NCI-H1694 (cell line): ENCODE measurements at regions not wholly inside any gene's neighbourhood (a gene's known extent, or its start where the extent isn't known, plus 50 kb on each side); places are given as distances from the start of the nearest gene placed in this dataset.
"Not testable (repeated sequence)": the region's sequence is repeated elsewhere in the genome, so short reads cannot be mapped to it uniquely, and the experiment has no call there.

Source experiments
- DNase-seq: peaks from one replicate; lab custom pipeline; 2025; lab: John Stamatoyannopoulos, UW

DNA sequence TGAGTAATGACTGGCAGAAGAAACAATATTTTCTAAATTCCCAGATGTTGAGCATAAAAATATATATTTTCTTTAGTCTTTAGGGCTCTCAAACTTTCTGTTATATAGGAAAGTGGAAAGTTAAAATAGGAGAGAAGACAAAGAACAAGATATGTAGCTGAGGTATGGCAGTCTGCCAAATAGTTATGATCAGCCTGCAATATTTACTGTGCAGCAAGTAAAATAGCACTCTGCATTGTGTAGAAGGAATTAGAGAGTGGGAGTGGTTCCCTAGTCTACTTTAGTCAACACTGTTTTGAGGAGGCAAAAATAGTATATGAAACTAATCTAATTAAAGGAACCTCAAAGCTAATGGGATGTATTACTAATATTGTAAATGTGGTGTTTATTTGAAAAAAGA, 978.1 kb upstream of the ALCAM start:
- DNase-seq = no peak

DNA sequence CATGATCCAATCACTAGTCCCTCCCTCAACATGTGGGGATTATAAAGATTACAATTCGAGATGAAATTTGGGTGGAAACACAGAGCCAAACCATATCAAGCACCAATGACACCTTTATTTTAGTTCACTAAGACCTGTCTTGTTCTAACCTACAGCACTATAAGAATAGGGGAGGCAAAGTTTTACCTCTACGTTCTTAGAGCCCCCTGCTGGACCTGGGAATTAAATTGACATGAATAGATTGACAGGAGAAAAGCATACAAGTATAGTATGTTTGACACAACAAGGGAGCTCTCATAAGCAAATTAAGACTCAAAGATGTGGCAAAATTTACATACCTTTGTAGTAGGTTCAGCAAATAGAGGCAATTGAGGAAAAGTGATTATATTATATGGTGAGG, 974.4 kb upstream of the ALCAM start:
- no peak for DNase-seq

DNA sequence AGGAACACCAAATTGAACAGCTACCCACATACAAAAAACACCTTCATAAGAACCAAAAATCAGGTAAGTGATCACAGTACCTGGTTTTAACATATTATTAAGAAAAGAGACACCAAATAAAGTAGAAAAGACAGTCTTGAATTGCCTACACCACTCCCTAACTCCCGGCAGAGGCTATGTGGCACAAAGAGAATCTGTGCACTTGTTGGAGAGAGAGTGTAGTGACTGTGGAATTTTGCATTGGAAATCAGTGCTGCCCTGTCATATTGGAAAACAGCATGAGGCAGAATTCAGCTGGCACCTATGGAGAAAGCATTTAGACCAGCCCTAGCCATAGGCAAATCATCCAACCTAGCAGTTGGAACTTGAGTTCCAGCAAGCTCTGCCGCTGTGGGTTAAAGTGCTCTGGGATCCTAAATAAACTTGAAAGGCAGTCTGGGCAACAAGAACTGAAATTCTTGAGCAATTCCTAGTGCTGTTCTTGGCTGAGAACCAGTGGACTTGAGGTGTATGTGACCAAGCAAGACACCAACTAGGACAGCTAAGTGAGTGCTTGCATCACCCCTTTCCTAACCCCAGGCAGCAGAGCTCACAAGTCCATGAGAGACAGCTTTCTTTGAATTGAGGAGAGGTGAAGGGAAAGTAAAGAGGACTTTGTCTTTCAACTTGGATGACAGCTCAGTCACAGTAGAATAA, 969.6 kb upstream of the ALCAM start:
- DNase-seq = no peak

DNA sequence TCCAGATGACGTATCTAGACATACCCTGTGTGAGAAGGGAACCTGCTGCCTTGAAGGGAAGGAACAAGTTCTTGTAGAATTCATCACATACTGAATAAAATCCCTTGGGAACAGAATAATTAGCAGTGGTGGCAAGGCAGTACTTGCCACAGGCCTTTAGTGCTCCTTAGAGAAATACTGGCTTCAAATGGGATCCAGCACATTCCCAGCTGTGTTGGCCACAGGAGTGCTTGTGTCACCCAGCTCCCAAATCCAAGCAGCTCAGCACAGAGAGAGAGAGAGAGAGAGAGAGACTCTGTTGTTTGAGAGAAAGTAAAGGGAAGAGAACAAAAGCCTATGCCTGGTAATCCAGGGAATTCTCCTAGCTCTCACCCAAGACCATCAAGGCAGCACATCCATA, 969.0 kb upstream of the ALCAM start:
- no peak for DNase-seq

DNA sequence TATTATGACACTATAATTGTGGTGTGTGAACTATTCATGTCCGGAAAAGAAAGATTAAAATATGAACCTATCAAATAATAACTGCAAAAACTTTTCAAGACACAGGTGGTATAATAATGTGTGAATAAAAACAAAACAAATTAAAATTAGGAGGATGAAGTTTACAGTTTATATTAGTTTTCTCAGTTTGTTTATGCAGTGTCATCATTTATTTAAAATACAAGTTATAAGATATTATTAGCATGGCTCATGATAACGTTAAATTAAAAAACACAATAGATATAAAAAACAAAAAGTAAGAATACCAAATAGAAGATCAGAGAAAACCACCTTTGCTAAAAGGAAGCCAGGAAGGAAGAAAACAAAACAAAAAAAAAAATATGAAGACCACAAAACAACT, 963.8 kb upstream of the ALCAM start:
- DNase-seq = no peak

DNA sequence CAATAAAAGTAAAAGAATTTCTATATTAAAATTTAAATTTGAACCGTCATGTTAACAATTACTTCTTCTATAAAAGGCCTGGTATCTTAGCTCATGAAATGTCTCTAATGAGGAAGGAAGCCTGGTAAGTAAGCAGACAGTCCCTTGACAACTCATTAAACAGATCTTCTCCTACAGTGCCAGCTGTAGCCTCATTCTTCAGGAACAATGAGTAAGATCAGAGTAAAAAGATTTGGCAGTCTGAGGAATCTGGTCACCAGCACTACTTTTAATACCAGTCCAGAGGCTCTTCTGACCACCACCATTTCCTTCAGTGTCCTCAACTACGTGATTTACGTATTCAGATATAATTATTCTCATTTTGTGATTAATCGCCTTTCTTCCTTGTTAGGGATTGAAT, 955.0 kb upstream of the ALCAM start:
- DNase-seq = no peak

DNA sequence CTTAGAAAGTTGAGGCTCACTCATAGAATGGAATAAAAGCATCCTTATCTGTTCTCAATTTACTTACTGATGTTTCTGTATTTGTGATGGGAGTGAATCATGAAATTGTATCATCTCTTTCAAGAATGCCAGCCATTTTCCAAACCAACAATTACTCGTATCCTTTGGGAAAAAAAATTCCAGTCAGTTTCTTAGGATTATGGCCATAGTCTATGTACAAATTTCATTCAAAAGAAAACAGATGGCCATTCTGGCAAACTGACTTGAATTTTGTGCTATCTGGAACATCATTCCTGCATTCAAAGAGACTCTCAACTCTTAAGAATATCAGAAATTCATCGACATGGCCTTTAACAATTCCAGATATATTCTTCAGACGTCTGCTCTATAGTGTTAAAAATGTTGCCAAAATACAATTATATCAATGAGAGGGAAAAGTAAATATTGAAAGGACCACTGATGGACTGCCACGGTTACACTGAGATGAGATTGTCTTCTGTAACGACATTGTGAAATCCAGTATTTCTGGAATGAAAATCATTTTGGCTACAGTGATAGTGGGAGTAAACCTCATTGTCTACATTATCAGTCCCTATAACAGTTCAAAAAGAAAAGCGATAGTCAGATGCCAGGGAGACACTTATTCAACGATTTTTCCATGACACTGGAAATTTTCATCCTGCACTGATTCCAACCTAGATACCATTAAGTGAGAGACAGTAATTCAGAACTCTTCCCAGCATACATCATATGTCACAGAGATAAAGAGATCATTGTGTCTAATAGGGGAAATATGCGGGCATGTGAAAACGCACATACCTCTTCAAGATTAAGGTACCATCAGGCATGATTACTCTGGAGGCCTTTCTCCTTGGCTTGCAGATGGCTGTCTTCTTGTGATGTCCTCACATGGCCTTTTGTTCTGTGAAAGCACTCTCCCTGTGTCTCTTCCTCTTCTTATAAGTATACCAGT, 953.8 kb upstream of the ALCAM start:
- no peak for DNase-seq

DNA sequence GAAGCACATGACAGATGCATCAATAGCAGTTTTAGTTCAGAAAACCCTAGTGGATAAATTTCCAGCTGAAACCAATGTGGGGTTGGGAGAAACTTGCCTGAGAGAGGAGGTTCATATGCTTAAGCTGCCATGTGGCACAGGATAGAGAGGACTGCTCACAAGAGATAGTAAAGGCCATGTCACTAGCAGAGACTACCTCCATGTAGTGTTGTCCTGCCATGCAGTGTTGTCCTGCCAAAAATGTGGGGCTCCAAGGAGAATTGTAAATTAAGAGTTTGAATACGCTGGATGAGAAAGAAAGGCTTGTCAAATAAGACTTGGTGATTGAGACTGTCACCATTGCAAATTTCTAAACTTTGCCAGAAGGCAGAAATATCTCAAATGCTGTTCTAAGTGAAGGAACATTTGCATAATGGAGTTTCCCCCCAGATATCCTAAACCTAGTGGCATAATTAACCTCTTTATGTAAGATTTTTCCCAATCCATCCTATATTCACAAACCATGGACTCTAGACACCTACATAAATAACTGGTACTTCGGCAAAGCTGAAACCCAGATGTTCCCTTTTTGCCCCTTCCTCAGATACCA, 938.3 kb upstream of the ALCAM start:
- no peak for DNase-seq

DNA sequence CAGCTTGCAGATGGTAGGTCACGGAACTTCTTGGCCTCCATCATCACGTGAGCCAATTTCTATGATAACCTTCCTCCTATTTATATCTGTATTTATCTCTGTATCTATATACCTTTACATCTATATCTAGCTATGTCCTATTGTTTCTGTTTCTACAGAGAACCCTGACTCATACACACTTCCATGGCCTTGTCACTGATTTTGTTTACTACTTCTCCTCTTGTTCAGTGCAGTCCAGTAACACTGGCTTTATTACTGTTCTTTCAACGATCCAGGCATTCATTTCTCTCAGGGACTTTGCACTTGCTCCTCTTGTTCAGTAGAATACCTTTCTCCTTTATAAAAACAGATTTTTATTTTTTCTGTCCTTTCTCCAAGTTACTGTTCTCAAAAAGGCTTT, 937.0 kb upstream of the ALCAM start:
- no peak for DNase-seq

DNA sequence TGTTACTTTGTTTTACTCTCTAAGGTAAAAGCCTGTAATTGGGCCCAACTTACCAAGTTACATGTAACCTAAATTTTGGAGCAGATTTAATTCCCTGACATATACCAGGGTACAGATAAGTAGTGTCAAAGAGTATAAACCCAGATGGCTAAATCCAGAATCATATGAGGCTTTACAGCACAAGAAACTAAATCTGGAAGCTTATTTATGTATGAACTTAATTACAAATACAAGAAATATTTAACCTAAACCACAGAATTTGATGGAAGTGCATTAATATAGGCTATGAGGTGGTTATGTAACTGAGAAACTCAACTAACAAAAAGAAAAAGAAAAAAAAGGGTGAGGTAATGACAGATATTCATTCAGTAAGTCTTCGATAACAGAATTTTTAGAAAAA, 930.2 kb upstream of the ALCAM start:
- no peak for DNase-seq

DNA sequence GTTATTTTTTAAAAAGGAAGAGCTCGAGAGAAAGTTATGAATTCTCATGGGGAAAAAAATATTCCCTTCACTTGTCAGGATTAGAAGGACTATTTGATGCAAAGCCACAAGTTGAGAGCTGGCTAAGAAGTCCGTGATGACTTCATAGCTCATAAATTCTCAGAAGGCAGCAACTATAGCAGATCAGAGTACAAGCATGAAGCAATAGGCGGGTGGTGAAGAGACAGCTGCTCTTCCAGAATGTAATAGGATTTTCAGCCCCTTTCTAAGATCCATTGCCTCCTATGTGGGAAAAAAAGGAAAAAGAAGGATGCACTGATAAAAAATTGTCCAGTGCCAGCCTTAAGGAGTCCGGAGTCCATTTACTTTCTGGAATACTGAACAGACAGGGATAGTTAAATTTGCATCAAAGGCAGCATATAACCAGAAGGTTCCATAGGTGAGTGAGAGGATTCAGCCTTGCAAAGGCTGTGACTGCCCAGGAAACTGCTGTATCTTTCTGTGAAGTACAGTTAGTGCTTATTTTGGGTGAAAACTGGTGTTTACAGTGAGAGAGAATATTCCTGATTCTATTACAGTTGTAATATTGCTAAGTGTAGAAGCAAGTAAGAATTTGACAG, 929.5 kb upstream of the ALCAM start:
- DNase-seq = no peak

DNA sequence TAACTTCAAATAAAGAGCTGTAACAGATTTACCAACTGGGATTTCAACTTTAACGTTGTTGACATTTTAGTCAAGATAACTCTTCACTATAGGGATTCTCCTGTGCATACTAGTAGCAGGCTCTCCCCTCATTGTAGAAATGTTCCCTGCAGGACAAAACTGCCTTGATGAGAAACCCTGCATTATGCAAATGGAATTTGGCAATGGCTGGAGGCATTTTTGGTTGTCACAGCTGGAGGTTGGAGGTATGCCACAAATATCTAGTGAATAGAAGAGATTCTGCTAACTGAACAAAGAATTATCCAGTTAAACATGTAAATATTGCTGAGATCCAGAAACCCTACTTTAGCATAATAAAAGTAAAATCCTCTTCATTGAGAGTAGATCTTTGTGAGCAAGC, 928.8 kb upstream of the ALCAM start:
- DNase-seq = no peak

DNA sequence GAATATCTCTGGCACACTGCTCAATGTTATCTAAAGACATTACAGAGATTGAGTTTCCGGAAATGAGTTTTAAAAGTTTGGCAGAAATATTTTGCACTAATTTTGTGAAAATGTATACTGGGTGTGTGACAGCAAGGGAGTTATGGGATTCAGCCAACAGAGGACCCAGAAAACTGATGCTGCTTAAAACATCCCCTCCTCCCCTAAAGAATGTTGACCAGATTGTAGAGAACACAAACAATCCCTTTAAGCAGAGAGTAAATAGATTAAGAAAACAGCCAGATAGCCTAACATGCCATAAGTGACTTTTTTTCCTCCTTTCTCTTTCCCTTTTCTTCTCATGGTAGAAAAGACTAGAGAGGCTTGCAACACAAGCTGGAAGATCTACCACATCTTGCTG, 928.0 kb upstream of the ALCAM start:
- DNase-seq = no peak

DNA sequence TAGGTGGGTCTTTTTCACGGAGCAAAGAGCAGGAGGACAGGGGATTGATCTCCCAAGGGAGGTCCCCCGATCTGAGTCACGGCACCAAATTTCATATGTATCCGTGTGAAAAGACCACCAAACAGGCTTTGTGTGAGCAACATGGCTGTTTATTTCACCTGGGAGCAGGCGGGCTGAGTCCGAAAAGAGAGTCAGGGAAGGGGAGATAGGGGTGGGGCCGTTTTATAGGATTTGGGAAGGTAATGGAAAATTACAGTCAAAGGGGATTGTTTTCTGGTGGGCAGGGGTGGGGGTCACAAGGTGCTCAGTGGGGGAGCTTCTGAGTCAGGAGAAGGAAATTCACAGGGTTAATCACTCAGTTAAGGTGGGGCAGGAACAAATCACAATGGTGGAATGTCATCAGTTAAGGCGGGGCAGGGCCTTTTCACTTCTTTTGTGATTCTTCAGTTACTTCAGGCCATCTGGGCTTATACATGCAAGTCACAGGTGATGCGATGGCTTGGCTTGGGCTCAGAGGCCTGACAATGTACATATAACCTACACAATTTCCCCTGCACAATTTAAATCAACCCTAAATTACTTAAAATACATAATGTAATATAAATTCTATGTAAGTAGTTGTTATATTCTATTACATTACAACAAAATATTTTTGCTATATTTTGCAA, 921.3 kb upstream of the ALCAM start:
- not testable (repeated sequence) for DNase-seq

DNA sequence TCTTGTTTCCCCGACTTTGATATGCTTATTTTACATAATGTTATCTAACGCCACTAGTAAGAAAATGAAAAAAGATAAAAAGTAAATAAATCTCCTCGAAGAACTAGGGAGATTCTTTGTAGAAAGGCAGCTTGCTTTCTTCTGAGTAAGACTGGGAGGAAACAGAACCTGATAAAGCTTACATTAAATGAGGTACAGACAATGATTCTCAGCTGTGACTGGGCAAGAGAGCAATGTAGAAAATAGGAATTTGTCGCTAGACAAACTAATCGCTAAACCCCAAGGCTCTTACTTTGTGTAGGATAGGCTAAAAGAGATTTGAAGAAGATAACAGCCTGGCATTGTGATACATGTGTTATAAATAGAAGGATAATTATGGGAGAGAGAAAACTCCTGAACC, 919.0 kb upstream of the ALCAM start:
- DNase-seq = no peak

DNA sequence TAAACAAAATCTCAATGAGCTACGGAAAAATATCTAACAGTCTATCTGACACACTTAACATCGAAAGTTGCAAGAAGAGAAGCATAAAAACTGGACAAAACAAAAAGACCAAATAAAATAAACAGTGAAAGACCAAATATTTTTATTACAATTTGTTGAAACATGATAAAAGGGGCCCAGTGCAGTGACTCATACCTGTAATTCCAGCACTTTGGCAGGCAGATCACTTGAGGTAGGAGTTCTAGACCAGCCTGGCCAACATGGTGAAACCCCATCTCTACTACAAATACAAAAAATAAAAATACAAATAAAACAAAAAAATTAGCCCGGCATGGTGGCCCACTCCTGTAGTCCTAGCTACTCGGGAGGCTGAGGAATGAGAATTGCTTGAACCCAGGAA, 914.0 kb upstream of the ALCAM start:
- DNase-seq = no peak

DNA sequence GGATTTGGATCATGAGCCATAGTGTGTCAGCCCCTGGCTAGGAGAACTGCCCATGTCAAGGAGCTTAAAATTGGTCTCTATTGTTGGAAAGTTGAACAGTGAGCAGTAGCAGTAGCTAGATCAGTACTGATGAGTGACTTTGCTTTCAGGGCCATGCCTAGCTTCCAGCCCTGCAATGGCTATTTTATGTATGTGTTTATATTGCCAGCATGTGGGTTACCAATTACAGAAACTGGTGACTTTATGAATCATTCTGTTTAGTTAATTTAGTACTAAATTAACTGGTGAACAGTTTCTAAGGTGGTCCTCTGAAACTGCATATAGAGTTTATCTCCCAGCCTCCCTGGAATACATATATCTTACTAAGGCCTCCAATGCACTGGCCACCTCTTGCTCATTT, 908.1 kb upstream of the ALCAM start:
- no peak for DNase-seq

DNA sequence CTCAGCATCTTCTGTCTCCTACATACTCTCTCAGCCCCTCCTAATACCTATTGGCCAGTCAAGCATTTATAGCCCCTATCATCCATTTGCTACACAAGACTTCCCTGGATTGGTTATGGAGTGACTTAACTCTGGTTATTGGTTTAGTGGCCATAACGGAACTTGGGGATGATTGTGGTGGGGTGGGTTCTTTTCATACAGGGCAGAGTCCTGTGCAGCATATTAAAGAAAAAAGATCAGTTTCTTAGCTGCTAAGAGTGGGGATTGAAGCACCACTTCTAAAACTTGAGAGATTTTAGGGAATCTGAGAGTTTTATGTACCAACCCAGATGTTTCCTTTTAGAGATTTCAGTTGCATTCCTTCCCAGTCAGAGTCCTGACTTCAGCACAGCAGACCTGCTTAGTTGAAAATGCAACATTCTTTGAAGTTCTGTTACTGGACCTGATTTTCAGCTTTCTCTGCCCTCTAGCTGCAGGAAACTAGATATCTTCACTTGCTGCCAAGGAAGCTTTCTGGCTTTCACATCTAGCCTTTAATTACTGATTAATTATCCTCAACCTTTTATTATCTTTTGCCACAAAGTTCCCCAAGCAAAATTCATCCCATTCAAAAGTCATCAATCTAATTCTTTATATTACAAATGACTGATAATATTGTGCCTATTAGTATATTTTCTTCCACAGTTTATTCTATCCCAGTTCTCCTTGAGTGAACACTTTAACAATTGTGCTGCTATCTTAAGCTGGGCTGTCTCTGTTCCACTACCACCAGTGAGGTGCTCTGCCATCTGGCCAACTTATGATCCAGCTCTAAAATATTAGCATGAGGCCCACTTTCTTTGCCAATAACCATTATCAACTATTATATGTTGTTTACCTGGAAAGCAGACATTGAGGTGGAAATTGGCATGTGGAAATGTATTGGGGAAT, 906.0 kb upstream of the ALCAM start:
- no peak for DNase-seq

DNA sequence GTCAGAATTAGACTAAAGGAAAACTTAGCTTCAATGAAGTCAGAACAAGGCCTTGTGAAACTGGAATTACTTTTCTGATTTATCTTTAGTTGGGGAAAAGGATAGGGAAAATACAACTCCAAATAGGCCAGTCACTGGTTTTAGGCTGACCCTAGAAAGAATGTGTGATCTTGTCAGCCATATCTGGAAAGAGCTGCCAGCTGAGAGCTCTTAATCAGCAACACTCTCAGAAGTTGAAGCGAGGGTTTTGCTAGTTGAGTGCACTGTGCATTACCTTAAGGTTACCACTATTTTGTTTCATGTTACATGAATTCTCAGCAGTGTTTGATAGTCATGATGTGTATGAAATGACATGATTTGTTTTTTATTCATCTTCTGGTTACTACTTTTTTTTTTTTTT, 905.3 kb upstream of the ALCAM start:
- no peak for DNase-seq

DNA sequence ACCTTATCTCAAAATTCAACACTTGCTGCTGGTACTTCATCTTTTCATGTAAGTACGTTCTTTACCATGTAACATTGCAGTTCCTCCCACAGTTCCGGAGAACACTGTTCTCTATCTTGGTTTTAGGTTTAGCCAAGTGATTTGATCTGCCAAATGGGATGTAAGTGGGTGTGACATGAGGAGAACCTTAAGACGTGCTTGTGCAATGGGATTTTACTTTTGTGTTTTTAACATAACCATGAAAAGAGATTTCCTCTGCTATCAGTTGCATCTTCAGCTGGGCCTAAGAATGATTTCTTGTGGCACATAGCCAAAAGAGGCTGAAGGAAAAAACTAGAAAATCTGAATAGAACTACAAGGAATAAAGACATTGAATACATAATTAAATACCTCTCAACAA, 894.5 kb upstream of the ALCAM start:
- DNase-seq = no peak

DNA sequence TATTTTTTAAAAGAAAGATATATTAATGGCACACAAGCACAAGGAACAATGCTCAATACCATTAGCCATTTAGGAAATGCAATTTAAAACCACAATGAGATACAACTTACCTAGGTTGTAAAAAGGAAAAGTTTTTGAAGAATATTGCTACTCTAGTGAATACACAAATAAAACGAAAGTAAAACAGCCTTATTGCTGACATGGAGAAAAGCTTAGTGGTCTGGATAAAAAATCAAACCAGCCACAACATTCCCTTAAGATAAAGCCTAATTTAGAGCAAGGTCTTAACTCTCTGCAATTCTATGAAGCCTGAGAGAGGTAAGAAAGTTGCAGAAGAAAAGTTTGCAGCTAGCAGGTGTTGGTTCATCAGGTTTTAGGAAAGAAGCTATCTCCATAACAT, 892.7 kb upstream of the ALCAM start:
- DNase-seq = no peak
